HG03378 (cell line): ENCODE measurements at regions not wholly inside any gene's neighbourhood (a gene's known extent, or its start where the extent isn't known, plus 50 kb on each side); places are given as distances from the start of the nearest gene placed in this dataset.

Experiments used
- ATAC-seq: cut with Tn5 transposase; IDR thresholded peaks from one replicate; pipeline ENCODE4 v1.9.1; 2021; ENCODE audit warnings: mild to moderate bottlenecking, moderate library complexity; ENCODE audit not compliant: unreplicated experiment

DNA sequence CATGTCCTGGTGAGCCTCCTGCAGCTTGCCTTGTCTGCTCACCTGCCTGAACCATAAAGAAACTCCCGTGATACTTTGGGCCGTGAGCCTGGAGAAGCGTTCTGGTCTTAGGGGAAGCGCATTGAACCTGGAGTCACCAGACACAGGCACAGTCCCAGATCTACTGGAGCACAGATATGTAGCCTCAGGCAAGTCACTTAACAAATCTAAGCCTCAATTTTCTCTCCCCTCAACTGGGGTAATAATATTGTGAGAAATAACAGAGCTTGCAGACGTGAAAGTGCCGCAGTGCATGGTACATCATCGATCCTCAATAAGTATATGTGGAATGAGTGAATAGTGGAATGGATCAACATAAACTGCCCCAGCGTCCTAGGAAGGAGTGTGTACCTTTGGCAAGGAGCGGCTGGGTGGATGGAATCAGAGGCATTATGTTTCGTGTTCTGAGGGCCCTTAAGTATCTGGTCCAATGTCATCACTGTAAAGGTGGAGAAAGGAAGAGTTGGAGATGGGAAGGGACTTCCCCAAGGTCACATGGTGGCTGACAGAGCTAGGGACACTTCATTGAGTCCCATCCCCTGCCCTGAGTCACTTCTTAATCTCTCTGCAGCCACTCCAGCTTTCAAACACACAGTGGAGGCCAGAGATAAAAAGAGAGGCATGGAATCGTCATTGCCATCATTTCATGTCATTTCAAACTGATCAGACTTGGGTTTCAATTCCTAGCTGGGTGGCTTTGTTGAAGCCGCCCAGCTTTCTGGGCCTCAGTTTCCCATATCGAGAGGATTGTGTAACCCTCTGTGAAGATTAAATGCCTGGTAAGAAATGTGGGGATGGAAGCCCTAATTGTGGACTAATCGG lies 172.4 kb downstream of the DDX1 start:
- no peak for ATAC-seq

GRCh38 chr2:15764683-15765011 lies 173.0 kb downstream of the DDX1 start:
- no peak for ATAC-seq

- ATAC-seq: no peak
Measured at GRCh38 chr2:15765211-15765610, 173.5 kb downstream of the DDX1 start.

DNA sequence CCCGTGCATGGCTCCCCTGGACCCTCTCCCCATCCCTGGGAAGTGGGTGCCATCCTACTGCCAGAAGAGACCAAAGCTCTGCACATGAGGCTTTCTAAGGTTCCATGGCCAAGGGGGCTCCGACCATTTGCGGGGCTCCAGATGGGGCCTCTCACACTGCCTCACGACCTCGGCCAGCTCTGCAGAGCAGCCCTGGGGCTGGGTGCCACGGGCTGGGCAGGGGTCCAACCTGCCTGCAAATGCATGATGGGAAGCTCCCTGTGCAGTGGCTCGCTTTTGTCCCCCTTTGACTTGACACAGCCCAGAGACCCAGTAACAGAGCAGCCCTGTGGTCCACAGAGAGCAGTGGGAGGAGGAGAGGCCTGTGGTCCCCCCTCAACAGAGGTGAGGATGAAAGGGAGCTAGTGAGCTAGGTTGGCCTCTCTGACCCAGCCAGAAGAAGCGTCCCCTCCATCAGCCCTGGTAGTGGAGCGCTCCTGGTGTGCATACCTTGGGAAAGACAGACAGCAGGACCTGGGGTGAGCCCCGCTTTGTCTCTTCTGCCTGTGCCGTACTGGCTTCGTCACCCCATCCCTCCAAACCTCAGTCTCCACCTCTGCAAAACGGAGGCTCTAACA lies 174.1 kb downstream of the DDX1 start:
- ATAC-seq: no peak

DNA sequence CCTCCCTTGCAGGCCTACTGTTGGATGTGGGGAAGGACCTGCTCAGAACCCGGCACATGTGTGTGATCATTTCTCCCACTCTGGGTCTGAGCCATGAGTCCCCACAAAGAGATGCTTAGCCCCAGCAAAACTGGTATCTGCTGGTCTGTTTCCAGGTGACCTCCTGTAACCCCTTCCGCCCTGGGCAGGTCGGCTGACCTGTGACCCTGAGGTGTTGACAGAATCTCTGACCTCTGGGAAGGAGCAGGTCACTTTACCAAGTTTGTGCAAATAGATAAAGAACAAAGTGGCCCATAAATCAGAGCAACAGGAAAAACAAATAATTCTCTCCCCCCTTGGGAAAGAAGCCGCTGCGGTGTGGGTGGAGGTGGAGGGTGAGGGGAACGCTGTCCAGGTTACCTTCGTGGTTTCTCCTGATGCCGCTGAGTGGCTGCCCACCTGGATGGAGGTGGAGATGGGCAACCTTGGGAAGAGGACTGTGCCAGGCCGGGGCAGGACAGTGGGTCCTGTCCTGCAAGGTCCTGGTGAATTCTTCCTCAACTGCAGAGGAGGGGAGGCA lies 174.0 kb upstream of the MYCN start:
- no peak for ATAC-seq

DNA sequence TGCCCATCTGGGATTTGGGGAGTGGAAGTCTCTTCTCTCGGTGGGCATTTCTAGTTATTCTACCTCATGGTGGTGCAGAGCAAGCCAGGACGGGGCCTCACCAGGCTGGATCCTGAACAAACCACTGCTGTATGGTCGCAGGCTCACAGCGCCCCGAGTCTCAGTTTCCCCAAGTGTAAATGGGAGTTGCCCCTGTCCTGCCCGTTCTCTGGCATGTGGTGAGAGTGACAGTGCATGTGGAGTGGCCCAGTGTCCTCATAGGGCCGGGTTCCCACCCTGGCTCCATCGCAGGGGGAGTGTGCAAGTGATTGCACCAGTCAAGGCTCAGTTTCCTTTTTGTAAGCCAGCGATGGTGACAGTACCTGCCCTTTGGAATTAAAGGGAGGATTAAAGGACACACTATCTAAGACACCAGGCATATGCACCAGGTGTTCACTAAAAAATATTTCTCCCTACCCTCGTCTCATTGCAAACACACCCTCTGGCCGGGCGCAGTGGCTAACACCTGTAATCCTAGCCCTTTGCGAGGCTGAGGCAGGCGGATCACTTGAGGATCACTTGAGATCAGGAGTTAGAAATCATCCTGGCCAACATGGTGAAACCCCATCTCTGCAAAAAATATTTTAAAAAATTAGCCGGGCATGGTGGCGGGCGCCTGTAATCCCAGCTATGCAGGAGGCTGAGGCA lies 173.3 kb upstream of the MYCN start:
- no peak for ATAC-seq

GRCh38 chr2:15767679-15768078 lies 172.7 kb upstream of the MYCN start:
- ATAC-seq: no peak

DNA sequence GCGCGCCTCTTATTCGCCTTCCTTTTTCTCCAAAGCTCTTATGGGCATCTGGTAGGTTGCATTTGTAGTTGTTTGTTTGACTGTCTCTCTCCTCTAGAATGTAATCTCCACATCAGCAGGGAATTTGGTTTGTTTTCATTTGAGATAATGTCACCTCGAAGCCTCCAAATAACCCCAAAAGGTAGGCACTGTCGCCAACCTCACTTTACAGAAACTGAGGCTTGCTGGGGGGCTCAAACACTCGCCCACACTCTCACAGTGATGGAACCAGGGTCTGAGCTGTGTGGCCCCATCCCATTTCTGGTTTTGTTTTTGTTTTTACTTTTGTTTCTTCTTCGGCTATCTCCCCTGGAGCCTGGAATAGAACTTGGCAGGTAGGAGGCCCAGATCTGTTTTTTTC lies 172.2 kb upstream of the MYCN start:
- no peak for ATAC-seq

DNA sequence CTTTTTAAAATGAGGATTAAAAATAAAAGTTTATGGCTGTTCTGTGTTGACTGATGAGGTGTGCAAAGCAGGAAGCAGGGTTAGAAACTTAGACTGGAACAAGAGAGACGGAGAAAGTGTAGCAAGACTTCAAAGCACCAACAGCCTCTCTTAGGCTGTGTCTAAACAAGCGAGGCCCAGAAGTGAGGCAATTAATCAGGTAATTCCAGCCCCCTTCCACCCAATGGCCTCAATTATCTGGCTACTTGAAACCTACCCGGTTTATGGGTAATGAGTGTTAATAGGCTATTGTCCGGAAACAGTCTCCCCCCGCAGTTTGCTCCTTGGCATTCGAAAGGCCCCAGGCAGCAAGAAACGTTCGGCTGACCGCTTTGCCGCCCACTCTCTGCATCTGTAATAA lies 171.7 kb upstream of the MYCN start:
- ATAC-seq: no peak

DNA sequence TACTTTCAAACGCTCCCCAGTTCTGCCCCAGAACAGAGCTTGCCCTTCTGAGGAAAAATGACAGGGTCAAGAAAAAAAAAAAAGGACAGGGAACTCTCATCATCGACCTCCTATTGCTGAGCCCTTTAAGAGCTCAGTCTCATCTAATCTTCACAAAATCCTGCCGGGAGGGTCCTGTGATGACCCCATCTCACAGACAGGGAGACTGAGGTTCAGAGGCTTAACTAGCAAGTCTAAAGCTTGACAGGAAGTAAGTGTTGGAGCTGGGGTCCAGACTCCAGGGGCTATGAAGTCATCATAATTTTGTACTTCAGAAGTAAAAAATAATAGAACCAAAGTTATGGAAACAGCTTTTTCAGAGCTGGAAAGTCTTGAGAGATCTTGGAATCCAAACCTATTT lies 171.1 kb upstream of the MYCN start:
- ATAC-seq: no peak

- no peak for ATAC-seq
Measured at GRCh38 chr2:15769676-15770547, 170.4 kb upstream of the MYCN start.

- no peak for ATAC-seq
Measured at GRCh38 chr2:15770606-15771005, 169.7 kb upstream of the MYCN start.

GRCh38 chr2:15771124-15771523 lies 169.2 kb upstream of the MYCN start:
- ATAC-seq: no peak

- no peak for ATAC-seq
Measured at GRCh38 chr2:15772086-15772595, 168.2 kb upstream of the MYCN start.

DNA sequence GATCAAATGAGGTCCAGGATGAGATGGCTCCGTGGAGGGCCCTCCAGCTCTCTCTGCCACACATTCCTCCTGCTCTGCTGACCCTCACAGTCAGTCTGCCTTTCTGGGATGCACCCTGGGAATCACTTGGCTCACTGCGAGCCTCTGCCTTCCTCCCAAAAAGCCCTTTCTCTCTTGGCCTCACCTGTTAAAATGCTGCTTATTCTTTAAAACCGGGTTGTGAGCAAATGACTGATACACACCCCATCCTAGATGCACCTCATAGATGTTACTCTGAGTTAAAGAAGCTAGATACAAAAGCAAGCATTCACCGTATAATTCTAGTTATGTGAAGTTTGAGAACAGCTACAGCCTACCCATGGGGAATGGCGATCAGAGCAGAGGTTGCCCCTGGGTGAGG lies 167.7 kb upstream of the MYCN start:
- ATAC-seq: no peak

- ATAC-seq: no peak
Measured at GRCh38 chr2:15773204-15773603, 167.1 kb upstream of the MYCN start.

- ATAC-seq: no peak
Measured at GRCh38 chr2:15773846-15774245, 166.5 kb upstream of the MYCN start.

GRCh38 chr2:15775753-15776628 lies 164.4 kb upstream of the MYCN start:
- ATAC-seq: no peak

GRCh38 chr2:15776629-15776919 lies 163.8 kb upstream of the MYCN start:
- no peak for ATAC-seq
